Smooth muscle cell (in vitro differentiated cells): ENCODE measurements at regions not wholly inside any gene's neighbourhood (a gene's known extent, or its start where the extent isn't known, plus 50 kb on each side); places are given as distances from the start of the nearest gene placed in this dataset.

Experiments
- DNase-seq: peaks from one replicate; lab custom pipeline; 2025; ENCODE audit not compliant: unreplicated experiment; lab: John Stamatoyannopoulos, UW
- H2AFZ ChIP-seq: fragments of 200-600 bp; sonication (generic); 2 replicates; pipeline ENCODE4 v1.6.0; 2016; ENCODE audit warnings: antibody characterized with exemption, low read depth, mild to moderate bottlenecking
- H3F3A ChIP-seq: fragments of 200-600 bp; sonication (generic); 2 replicates; pipeline ENCODE4 v1.6.0; 2017; ENCODE audit warnings: antibody characterized with exemption, low read depth
- H3K27ac ChIP-seq: fragments of 200-600 bp; sonication (generic); 2 replicates; pipeline ENCODE4 v1.5.1; 2016; ENCODE audit warnings: low read depth, mild to moderate bottlenecking
- H3K27me3 ChIP-seq: fragments of 200-600 bp; sonication (generic); 2 replicates; pipeline ENCODE4 v1.6.1; 2016; ENCODE audit warnings: low read depth, mild to moderate bottlenecking
- H3K36me3 ChIP-seq: fragments of 200-600 bp; sonication (generic); 2 replicates; pipeline ENCODE4 v1.5.1; 2016; ENCODE audit warnings: low read depth
- H3K4me1 ChIP-seq: fragments of 200-600 bp; sonication (generic); 2 replicates; pipeline ENCODE4 v1.5.1; 2016; ENCODE audit warnings: low read depth
- H3K4me2 ChIP-seq: fragments of 200-600 bp; sonication (generic); 2 replicates; pipeline ENCODE4 v1.6.0; 2016; ENCODE audit warnings: mild to moderate bottlenecking
- H3K4me3 ChIP-seq: fragments of 200-600 bp; sonication (generic); 2 replicates; pipeline ENCODE4 v1.5.1; 2016; ENCODE audit warnings: mild to moderate bottlenecking
- H3K79me2 ChIP-seq: fragments of 200-600 bp; sonication (generic); 2 replicates; pipeline ENCODE4 v1.6.0; 2016; ENCODE audit warnings: low read depth, mild to moderate bottlenecking
- H3K9ac ChIP-seq: fragments of 200-600 bp; sonication (generic); 2 replicates; pipeline ENCODE4 v1.6.0; 2016; ENCODE audit warnings: low read depth
- H3K9me3 ChIP-seq: fragments of 200-600 bp; sonication (generic); replicated peaks from 2 replicates; pipeline ENCODE4 v1.5.1; 2016; ENCODE audit warnings: low read depth
- H4K20me1 ChIP-seq: fragments of 200-600 bp; sonication (generic); 2 replicates; pipeline ENCODE4 v1.6.0; 2016; ENCODE audit warnings: low read depth
- WGBS: methylation state at CpG from one replicate; pipeline ENCODE4 v1.1.7; 2016; ENCODE audit warnings: low lambda C conversion rate; 5-methylcytosine and 5-hydroxymethylcytosine counted together
- TF ChIP-seq, protein P1 (sequence below): fragments of 200-600 bp; sonication (generic); IDR thresholded peaks from 2 replicates; pipeline ENCODE4 v1.5.1; 2017; ENCODE audit warnings: borderline replicate concordance, mild to moderate bottlenecking, antibody characterized with exemption; ENCODE audit not compliant: insufficient read depth, poor library complexity, severe bottlenecking

DNA sequence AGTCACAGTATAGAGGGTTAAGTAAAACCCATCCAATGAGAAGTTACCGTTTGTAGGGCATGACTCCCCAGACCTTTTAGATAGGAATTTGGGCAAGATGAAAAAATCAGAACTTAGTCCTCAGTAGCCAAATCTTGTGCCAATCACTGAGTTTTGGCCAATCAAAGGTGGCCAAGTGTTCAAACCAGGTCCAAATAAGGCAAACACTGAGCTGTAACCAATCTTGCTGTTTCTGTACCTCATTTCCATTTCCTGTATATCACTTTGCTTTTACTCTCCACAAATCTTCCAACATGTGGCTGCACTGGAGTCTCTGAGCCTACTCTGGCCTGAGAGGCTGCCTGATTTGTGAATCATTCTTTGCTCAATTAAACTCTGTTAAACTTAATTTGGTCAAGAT is 81.8 kb upstream of the GPR6 start:
- H3K9me3 ChIP-seq, result no peaks in the 10 kb centered on the region
- H2AFZ ChIP-seq, result peak overlapping the region; percentile 38
- no peaks in the 10 kb centered on the region for H3K4me1 ChIP-seq
- no peaks in the 10 kb centered on the region for H3K36me3 ChIP-seq
- no peaks in the 10 kb centered on the region for H4K20me1 ChIP-seq
- H3K9ac ChIP-seq, result no peak overlapping the region
- no peak overlapping the region for H3K27ac ChIP-seq
- H3K79me2 ChIP-seq, result no peaks in the 10 kb centered on the region
- no peaks in the 10 kb centered on the region for H3F3A ChIP-seq
- DNase-seq, result no peak
- WGBS, result 90% methylated on average over 1 of the region's 1 CpG
- H3K27me3 ChIP-seq, result no peaks in the 10 kb centered on the region
- no peak overlapping the region for H3K4me3 ChIP-seq
- TF ChIP-seq, protein P1, sequence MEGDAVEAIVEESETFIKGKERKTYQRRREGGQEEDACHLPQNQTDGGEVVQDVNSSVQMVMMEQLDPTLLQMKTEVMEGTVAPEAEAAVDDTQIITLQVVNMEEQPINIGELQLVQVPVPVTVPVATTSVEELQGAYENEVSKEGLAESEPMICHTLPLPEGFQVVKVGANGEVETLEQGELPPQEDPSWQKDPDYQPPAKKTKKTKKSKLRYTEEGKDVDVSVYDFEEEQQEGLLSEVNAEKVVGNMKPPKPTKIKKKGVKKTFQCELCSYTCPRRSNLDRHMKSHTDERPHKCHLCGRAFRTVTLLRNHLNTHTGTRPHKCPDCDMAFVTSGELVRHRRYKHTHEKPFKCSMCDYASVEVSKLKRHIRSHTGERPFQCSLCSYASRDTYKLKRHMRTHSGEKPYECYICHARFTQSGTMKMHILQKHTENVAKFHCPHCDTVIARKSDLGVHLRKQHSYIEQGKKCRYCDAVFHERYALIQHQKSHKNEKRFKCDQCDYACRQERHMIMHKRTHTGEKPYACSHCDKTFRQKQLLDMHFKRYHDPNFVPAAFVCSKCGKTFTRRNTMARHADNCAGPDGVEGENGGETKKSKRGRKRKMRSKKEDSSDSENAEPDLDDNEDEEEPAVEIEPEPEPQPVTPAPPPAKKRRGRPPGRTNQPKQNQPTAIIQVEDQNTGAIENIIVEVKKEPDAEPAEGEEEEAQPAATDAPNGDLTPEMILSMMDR, result no peak
- no peak overlapping the region for H3K4me2 ChIP-seq

DNA sequence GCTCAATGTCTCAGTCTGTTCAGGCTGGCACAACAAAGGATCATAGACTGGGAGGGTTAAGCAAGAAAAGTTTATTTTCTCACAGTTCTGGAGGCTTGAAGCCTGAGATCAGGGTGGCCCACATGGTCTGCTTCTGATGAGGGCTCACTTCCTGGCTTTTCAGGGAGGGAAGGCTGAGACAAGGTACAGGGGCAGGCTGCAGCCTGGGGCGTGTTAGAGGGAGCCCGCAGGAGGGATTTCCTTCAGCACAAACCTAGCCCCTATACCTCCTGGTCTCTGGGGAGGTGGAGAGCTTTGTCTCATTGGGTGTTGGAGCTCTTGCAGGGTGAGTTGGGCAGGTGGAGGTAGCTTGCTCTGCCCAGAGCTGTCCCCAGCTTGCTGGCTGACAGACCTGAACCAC is 81.1 kb upstream of the GPR6 start:
- H3K27me3 ChIP-seq, result no peaks in the 10 kb centered on the region
- no peak overlapping the region for H3K27ac ChIP-seq
- H2AFZ ChIP-seq, result no peak overlapping the region
- no peak overlapping the region for H3K4me3 ChIP-seq
- H3K4me1 ChIP-seq, result peaks cover 3% of the 10 kb centered on the region
- DNase-seq, result no peak
- no peaks in the 10 kb centered on the region for H3F3A ChIP-seq
- no peaks in the 10 kb centered on the region for H3K36me3 ChIP-seq
- no peaks in the 10 kb centered on the region for H3K79me2 ChIP-seq
- no peaks in the 10 kb centered on the region for H4K20me1 ChIP-seq
- WGBS, result 88% methylated on average over 2 of the region's 2 CpGs
- H3K4me2 ChIP-seq, result no peak overlapping the region
- H3K9me3 ChIP-seq, result no peaks in the 10 kb centered on the region
- TF ChIP-seq, protein P1, result no peak
- H3K9ac ChIP-seq, result no peak overlapping the region

DNA sequence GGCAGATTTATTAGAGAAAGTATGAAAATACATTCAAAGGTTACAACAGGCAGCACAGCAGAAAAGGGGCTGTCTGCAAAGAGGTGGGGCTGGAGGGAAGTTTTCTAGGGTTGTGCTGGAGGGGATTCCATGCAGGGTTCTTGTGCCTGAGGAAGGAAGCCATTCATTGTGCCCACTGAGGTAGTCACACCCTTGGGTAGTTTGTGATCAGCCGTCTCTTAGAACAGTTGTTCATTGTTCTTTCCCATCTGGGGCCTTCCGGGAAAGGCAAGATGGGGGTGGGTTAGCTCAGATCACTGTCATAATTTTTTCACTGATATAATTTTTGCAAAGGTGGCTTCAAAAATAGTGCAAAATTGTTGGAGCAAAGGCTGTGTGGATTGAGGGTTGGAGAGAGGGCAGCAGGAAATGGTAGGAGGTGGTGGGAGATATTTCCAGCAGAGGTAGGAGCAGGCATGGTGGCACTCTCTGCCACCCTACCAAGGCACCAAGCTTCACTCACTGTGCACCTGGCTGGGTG is 80.5 kb upstream of the GPR6 start:
- WGBS, result 91% methylated on average over 2 of the region's 2 CpGs
- no peak for DNase-seq
- no peak overlapping the region for H3K4me2 ChIP-seq
- no peaks in the 10 kb centered on the region for H3K9me3 ChIP-seq
- H4K20me1 ChIP-seq, result no peaks in the 10 kb centered on the region
- TF ChIP-seq, protein P1, result no peak
- no peaks in the 10 kb centered on the region for H3K79me2 ChIP-seq
- H3K27ac ChIP-seq, result no peak overlapping the region
- H3K36me3 ChIP-seq, result no peaks in the 10 kb centered on the region
- no peak overlapping the region for H3K4me3 ChIP-seq
- H3K4me1 ChIP-seq, result peaks cover 3% of the 10 kb centered on the region
- no peaks in the 10 kb centered on the region for H3F3A ChIP-seq
- H3K9ac ChIP-seq, result no peak overlapping the region
- H2AFZ ChIP-seq, result no peak overlapping the region
- H3K27me3 ChIP-seq, result no peaks in the 10 kb centered on the region

DNA sequence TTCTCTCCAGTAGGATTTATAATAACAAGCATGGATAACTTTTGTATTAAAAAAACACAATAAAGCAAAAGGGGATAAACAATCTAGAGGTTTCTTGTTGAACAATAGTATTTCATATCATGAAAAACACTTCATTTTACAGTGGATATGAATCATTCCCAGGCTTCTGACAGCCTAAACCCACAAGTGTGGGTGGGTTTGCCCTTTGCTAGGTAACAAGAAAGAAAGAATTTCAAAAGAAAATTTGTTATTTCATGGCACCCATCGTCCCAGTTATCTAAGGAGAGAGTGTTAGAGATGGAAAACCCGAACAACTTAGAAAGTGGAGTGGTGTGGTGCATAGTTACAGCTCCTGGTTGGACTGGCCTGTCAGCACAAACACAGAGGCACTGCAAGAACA is 76.1 kb upstream of the GPR6 start:
- Histone ChIP-seq H3K27ac (no peak overlapping the region), H3K9ac (no peak overlapping the region), H3K36me3 (no peaks in the 10 kb centered on the region), H3K79me2 (no peaks in the 10 kb centered on the region), H4K20me1 (no peaks in the 10 kb centered on the region), H3K27me3 (no peaks in the 10 kb centered on the region), H3F3A (no peaks in the 10 kb centered on the region), H3K4me1 (peaks cover 3% of the 10 kb centered on the region), H3K4me2 (no peak overlapping the region), H3K9me3 (no peaks in the 10 kb centered on the region), H3K4me3 (no peak overlapping the region), H2AFZ (no peak overlapping the region)
- 93% methylated on average over 2 of the region's 2 CpGs for WGBS
- DNase-seq, result no peak
- TF ChIP-seq, protein P1, result no peak
